HPDE6-E6E7 (cell line): ENCODE measurements at regions not wholly inside any gene's neighbourhood (a gene's known extent, or its start where the extent isn't known, plus 50 kb on each side); places are given as distances from the start of the nearest gene placed in this dataset.

Source experiments
- DNase-seq: peaks from one replicate; pipeline ENCODE4 v3.0.0; 2011; ENCODE audit warnings: missing footprints; ENCODE audit errors: extremely low spot score

DNA sequence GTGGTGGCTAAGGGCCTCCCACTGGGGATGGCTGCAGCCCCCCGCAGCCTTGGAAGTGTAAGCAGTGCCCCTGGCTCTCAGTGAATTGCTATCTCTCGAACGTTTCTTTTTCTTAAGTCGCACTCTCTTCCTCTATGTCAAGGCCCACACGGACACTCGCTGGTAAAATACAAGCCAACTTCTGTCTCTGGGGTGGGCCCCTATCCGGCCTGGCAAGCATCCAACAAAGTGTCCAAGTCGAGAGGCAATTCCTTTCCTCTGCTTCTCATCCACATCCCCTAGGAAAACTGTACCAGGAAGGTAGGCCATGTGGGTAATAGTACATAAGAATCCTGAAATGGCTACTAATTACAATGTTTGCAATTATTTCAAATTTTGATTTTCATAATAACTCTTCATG, 194.9 kb upstream of the MGMT start:
- DNase-seq: no peak

DNA sequence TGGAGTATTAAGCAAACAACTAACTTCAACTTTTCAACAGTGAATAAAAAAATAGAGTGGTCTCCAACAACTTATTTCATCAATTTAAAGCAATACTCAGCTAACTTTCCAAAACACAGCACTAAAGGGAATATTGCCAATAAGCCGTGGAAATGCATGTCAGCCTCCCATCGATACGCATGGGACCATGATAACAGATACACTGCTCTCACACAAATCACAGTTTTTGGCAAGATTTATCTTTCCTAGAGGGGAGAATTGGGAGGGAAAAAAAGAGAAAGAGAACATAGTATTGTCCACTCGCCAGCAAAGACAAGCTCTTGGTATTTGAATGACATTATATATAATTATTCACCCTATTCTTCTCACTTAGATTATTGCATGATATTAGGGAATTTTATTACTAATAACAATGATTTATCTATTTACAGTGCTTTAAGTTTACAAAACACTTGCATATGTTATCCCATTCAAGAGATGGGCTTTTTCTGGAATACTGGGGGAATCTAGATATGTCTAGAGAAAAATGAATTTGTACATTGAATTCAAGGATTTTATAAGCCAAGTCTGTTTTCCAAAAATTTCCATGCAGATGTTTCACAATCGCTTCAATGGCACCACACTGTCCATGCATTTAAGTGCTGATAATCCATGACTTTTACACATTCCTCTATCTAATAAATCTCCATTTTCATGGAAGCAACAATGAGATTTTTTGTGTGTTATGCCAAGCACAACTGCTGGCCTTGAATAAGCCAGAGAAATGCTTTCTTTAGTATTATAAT, 194.0 kb upstream of the MGMT start:
- no peak for DNase-seq

DNA sequence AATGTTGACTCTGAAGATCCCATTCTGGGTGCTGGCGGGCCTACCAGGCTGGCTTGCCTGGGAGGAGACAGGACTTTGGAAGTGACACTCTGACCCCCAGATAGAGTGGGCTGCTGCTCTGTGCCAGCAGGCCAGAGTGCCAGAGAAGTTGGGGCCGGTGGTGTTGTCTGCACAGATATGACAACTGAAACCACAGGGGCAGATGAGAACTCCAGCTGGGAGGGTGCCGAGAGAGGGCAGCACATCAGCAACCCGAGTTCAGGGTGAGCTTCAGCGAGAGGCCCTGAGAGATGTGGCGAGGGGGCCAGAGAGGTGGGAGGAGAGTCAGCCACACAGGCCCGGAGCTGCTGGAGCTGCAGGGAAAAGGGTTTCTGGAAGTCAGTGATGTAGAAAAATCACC, 193.2 kb upstream of the MGMT start:
- DNase-seq: no peak

DNA sequence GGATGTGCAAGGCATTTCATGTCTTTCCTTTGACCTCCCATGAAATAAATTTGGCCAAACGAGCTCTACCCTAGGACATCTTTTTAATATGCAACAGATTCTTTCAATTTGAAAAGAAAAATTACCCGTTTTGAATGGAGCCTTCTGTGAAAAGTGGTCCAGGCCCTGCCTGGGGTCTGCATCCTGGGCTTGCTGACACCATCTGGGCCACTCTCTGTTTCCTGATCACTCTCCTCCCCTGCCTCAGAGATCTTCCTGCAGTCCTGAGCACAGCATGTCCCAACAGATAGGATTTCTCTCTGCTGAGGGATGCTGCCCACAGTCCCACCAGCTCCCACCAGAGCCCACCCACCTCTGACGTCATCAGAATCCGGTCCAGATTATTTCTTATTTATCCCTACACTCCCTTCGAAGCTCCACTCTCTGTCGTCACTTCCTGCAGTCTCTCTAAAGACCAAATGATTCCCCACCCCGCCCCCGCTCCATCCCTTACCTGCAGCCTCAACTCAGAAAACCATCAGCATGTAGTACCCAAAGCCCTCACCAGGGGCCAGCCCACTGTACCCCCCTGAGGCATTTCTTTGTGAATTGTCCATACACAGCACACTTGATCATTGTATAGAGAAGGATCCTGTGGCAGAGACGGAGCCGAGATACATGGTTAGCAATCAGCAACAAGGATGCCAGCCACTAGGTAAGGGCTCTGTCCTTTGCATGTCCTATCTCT, 192.1 kb upstream of the MGMT start:
- no peak for DNase-seq

DNA sequence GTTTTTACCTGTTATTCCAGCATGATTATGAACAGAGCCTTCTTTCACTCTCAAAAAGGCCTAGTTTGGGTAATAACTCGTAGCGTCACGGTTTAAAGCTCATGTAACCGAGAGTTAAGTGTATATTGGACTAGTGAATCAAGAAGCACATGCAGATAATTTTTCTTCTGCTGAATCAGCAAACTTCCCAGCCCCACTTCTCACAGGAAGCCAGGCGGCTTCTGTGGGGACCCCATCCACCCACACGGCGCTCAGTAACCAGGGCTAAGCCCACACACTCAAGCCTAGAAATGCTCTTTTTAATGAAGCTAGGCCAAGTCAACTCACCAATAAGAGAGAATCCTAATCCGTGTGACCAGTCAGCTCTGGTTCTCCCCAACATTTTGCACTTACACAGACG, 191.2 kb upstream of the MGMT start:
- no peak for DNase-seq

DNA sequence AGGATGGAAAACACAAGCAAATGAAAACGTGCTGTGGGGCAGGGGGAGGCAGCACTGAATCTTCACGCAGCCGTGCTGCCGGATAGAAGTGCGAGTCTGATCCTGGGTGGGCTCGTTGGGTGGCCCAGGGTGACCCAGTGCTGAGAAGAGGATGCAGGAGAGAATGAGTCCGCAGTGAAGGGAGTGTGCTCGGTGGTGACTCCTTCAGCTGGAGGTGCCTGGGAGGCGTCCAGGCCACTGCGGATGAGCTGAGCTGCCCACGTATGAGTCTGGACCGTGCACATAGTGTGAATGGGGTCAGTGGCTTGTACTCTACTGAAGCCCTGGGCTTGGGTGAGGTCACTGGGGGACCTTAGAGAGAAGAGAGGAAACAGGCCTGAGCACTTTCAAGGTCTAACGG, 190.0 kb upstream of the MGMT start:
- no peak for DNase-seq

DNA sequence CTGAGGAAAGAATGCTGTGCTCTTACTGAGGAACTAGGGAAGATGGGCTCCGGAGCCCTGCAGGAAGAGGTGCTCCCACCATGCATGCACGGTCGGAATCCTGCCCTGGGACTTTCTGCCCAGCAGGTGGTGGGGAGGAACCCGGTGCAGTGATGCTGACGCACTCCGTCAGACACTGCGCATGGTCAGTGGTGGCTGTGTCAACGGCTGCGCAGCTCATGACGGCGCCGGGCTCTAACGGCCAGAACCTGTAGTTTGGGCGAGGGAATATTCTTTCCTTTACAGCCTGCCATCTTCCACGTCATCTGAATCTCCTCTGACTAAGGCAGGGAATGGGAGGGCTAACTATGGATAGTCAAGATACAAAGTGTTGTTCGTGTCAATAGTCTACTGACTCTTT, 189.2 kb upstream of the MGMT start:
- DNase-seq: no peak

DNA sequence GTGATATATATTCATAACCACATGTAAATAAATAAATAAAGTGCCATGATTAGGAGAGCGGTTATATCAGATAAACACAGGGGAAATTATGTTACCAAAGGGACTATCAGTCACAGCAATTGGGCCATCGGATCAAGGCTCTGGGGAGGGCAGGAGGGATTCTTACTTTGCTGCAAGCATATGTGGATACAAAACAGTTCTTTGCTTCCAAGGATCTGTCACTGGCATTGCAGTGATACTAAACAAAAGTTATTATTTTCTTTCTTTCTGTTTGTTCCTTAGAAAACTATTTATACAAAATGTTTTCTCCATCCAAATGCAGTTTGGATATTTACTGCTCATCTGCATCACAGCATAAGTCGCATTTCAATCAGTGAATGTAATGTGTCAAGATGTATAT, 188.4 kb upstream of the MGMT start:
- DNase-seq: no peak

DNA sequence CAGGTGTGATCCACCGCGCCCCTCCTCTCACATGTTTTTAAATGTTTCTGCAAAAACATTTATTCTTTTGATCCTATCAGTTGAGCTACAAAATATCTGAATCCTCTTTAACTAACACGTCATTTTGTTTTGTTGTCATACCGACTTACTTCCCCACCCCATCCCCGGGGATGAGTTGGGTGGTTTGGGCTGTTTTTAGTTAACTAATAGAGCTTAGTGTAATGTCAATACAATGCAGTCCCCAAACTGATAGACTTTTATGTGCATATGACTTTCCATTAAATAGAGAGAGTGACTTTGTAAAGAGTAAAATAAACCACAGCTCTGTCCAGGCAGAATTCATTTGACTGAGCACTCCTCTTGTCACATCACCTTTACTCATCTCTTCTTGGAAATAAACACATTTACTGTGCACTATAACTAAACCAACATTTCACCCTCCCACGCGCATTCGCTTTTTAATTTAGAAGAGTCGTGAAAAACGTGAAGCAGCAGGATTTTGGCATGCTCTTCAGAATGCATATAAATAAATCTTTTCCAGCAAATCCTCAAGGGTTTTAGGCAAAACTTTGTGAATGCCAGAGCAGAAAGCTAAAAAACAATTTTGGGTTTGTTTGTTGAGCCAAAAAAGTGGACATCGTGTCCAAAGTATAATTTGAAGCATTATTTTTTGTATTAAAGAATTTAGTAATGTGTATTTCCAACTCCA, 187.4 kb upstream of the MGMT start:
- DNase-seq: no peak

DNA sequence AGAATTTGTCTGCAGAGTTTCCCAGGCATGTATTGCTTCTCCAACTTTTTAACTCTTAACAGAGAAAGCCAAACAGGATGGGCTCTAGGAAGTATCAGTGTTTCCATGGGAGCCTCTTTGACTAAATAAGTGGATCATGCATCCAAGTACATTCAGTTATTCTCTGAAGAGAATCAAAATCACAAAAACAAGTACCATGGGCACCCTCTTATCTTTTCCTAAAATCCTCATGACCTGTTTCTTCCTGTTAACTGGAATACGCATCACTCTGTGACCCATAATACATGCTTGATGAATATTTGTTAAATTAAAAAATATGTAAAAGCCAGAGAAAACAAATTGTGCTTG, 186.9 kb upstream of the MGMT start:
- no peak for DNase-seq

DNA sequence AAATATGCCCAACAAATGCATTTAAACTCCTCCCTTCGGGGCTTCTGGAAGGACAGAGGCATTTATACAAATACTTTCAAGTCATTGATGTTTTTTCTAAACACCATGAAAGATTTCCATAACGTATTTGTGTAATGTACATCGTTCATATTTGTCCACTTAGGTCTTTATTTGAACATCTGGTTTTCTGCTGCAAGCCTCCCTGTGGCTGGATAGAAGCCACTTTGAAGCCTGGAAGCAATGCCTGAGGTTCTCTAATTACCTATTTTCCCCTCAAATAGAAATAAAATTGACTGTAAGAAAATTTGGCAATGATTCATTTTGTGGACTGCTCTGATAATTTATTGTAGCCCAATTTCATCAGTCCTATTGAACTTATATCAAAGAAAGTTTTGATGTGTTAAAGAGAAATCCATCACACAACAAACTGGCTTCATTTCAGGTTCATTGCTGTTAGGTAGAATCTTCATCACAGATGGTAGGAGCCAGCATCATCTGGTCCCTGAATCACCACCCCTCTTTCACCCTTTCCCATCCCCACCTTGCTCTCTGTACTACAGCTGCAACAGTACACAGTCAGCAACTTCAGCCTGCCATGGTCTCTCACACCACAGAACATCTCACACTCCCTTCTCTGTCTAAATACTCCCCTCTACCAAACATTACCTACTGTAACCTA, 186.0 kb upstream of the MGMT start:
- no peak for DNase-seq

DNA sequence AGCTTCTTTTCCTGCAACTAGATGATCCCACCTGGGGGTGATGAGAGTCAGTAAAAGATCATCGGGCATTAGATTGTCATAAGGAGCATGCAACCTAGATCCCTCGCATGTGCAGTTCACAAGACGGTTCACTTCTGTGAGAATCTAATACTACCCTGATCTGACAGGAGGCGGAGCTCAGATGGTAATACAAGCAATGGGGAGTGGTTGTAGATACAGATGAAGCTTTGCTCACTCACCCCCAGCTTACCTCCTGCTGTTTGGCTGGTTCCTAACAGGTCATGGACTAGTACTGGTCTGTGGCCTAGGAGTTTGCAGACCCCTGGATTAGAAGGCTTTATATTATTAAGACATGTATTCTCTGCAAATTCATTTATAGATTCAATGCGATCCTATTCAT, 181.6 kb upstream of the MGMT start:
- no peak for DNase-seq

DNA sequence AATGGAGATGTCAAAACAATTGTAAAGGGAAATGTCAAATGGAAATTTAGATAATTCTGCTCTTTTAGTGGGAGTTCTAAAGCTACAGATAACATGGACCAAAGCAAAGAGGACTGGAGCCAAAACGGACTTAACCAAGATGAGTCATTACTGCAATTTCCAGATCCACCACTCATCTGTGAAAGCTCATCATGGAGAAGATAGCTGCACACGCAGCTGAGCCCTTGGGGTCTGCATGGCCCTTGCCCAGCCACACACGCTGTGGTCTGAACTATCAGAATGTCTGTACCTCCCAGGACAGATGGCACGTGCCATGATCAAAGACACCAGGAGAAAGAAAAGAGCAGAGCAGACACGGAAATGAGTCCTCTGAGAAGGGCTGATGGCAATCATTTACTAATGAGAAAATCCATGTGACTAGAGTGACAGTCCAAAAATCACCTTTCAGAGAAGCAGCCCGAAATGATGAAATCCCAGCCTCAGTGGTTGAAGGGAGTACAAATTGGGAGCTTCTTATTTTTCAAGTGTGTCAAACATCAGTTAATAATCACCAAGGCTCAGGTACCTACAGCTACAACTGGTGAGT, 177.9 kb upstream of the MGMT start:
- DNase-seq: no peak

DNA sequence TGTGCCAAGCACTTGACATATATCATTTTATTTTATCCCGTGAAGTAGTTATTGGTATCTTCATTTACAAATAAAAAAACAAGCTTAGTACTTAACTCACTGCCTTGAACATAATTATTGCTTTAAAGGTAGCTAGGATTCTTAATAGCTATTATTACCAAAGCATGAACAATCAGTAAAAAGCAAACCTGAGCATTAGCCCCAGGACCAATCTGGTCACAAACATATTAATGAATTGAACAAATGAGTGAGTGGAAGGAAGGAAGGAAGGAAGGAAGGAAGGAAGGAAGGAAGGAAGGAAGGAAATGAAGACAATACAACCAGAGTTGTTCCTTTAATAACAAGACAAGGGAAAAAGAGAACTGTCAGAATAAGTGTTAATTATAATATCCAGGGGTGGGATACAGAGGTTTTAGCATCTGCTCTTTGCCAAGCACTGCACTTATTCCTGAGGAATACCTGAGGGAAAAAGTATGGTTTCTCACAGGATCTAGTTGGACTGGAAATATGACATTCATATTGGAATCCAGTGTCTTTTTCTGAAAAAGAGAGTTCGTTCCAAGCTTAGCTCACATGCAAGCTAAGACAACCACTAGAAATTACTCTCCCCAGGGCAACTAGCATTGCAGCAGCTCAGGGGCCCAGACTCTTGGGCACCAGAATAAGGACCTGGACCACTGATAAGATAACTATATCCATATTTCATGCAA, 172.9 kb upstream of the MGMT start:
- no peak for DNase-seq

DNA sequence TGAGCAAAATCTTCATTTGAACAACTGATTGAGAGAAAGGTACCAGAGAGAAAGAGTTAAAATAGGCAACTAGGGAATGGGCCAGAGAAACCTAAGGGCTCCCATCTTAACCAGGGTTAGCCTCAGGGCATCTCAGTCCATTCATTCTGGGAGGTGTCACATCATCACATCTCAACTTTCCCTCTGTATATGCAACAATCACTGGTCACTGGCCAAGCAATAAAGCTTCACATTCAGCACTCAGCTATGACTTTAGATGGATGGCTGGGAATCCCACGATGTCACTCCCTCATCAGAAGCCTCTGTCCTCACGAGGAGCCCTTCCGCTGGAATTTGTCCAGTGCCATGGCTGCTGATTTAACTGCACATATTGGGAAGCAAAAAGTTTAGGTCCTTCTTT, 172.1 kb upstream of the MGMT start:
- no peak for DNase-seq

DNA sequence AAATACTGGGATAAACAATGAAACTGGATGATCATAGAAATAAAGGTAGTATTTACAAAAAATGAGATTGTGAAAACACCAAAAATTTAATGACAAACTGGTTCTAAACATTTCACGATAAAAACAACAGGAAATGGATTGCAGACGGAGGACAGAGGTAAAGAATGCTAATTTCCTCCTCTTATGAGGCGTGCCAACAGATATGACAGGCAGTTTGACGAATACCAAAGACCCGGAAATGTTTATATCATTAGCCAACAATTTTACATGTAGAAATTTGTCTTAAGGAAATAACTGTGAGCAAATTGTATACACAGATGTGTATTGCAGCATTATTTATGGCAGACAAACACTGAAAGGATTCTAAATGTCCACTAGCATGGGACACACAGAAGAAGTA, 162.0 kb upstream of the MGMT start:
- DNase-seq: no peak

DNA sequence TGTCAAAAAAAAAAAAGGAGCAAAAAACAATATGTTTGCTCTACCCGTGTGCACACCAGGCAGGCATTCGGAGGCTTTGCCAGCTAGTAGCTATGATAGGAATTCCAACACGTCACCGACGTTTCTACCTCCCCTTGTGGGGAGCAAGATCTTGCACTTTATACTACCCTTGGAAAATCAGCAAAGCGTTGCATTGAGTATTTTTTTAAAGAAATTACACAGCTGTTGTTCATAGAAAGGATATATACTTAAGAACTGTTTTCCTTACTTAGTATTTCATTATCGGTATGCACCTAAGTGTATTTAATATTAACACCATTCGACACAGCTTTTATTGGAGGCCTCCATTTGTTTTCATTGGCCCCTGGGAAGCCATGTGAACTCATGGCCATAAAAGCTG, 159.9 kb upstream of the MGMT start:
- DNase-seq: no peak

DNA sequence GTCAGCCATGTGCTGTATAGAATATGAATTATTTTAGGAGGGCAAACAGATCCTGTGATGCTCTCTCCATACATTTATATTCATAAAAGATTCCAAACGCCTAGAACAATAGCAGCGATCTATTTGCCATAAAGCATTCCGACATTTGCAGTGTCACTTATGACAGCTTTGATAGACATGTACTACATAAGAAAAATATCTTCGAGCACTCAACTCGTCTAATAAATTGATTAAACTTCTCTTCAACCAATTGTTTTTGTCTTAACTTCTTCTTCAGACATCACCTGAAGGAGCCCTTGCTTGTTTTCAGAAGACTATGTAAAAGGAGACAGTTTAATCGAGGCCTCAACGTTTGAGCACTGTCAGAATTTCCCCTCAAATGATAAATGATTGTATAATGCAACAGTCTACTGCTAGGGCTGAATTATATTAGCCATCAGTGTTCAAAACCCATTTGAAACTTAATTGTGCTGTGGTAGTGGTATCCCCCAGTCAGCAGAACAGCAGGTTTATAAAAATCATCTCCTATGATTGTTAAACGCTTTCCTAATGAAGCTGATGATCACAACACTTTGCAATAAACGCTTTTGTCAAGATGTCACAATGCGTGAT, 158.0 kb upstream of the MGMT start:
- DNase-seq: no peak

DNA sequence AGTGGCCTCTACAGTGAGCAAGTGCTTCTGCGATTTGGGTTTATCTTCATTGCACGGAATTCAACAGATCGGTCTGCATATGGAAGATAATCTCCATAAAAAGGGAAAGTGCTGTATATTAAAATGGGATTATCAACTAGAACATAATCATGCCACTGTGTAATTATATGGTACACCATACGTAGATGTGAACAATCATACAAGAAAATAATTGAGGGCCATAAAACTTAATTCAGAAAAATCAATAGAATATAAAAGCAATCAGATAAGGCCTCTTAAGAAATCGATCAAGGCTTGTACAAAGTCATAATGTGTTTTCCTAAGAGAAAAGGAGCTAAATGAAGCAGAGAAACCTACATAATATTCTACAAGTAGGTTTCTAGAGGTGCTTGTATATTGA, 157.5 kb upstream of the MGMT start:
- no peak for DNase-seq

DNA sequence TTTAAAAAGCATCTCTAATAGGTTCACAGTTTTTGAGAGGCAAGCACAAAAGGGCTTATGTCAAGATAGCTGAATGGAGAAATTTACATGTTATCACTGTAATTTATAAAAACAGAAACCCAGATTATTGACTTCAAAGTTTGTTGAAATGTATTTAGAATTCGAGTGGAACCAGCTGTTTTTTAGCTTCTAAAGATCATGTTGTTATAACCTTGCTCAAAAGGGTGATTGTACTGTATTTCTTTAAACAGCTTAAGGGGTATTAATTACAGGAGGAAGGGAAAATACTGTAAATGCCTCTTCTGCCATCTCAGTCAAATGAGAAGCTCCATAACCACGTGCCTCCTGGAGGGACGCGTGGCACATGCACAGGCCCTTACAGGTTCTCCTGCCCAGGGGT, 156.2 kb upstream of the MGMT start:
- DNase-seq: no peak

DNA sequence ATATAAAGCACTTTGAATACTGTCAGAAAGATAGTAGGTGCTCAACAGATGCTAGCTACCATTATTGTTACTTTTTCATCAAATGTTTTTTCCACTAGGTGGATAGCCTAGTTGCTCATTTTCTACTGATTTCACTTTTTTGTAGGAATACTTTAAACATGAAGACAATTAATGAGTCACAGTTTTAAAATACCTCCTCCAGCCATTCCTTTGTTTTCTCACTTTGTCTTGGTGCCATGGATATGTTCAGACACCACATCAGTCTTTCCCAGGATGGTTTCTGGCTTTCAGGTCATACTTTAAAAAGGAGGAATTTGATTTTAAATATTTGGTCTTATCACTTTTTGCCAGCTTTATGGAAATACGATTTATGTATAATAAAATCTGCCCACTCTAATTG, 147.1 kb upstream of the MGMT start:
- no peak for DNase-seq
